Activated B cell treated with CpG ODN at 0.5 μM for 24 hours (primary cell): ENCODE measurements at regions not wholly inside any gene's neighbourhood (a gene's known extent, or its start where the extent isn't known, plus 50 kb on each side); places are given as distances from the start of the nearest gene placed in this dataset.

Source experiments
- ATAC-seq: fragments of 200-7000 bp; cut with Tn5 transposase; one replicate; pipeline ENCODE4 v1.10.0; 2021; ENCODE audit warnings: low read depth, mild to moderate bottlenecking, moderate library complexity
- CTCF ChIA-PET: fragments of 350-600 bp; sonication (Branson Sonifier 250); formaldehyde crosslinking; loops from one replicate; lab custom pipeline; 2021; ENCODE audit warnings: antibody characterized with exemption; lab: Charles Lee
- POLR2A ChIA-PET: fragments of 350-600 bp; sonication (Branson Sonifier 250); formaldehyde crosslinking; loops from one replicate; lab custom pipeline; 2021; ENCODE audit warnings: antibody characterized with exemption; lab: Charles Lee
- DNase-seq: peaks from one replicate; pipeline ENCODE4 v3.0.0; 2022
- H3K27ac Mint-ChIP-seq: one replicate; pipeline ENCODE4 v1.8.0; 2020; ENCODE audit warnings: mixed read lengths
- H3K27me3 Mint-ChIP-seq: one replicate; pipeline ENCODE4 v1.8.0; 2021; ENCODE audit warnings: mixed read lengths
- H3K36me3 Mint-ChIP-seq: one replicate; pipeline ENCODE4 v1.8.0; 2021; ENCODE audit warnings: low read depth, mixed read lengths
- H3K4me1 Mint-ChIP-seq: one replicate; pipeline ENCODE4 v1.8.0; 2021; ENCODE audit warnings: mixed read lengths
- H3K4me3 Mint-ChIP-seq: one replicate; pipeline ENCODE4 v1.8.0; 2020; ENCODE audit warnings: mild to moderate bottlenecking, mixed read lengths
- H3K9me3 Mint-ChIP-seq: one replicate; pipeline ENCODE4 v1.8.0; 2020; ENCODE audit warnings: mixed read lengths
- CTCF ChIP-seq: fragments of 200-600 bp; IDR thresholded peaks from one replicate; pipeline ENCODE4 v1.8.0; 2022; ENCODE audit warnings: antibody characterized with exemption, mild to moderate bottlenecking
- intact Hi-C: fragments of 100-400 bp; cut with micrococcal nuclease; formaldehyde crosslinking; loops from one replicate; pipeline ENCODE4 v1.15.1; 2024

- no peak for ATAC-seq
- intact Hi-C loops, result no loop called here
- Mint-ChIP-seq H3K4me3 (no peak overlapping the region), H3K36me3 (no peaks in the 10 kb centered on the region), H3K9me3 (peaks cover 4% of the 10 kb centered on the region), H3K27me3 (peaks cover 4% of the 10 kb centered on the region), H3K4me1 (no peaks in the 10 kb centered on the region), H3K27ac (no peak overlapping the region)
- CTCF ChIA-PET, result no interaction called here
- no peak for DNase-seq
- TF ChIP-seq CTCF, result no peak
- POLR2A ChIA-PET, result no interaction called here
Observed at GRCh38 chr2:129170570-129170969, 808.9 kb upstream of the RAB6C start.

GRCh38 chr2:129174143-129174542, 805.3 kb upstream of the RAB6C start:
- Mint-ChIP-seq H3K27ac (no peak overlapping the region), H3K4me1 (no peaks in the 10 kb centered on the region), H3K4me3 (no peak overlapping the region), H3K36me3 (no peaks in the 10 kb centered on the region), H3K27me3 (peaks cover 2% of the 10 kb centered on the region), H3K9me3 (peaks cover 4% of the 10 kb centered on the region)
- intact Hi-C loops, result no loop called here
- DNase-seq, result no peak
- ATAC-seq, result no peak
- ChIA-PET CTCF (no interaction called here), POLR2A (no interaction called here)
- no peak for TF ChIP-seq CTCF

- ChIA-PET CTCF (no interaction called here), POLR2A (no interaction called here)
- ATAC-seq (no peak), DNase-seq (no peak)
- Mint-ChIP-seq H3K4me3 (no peak overlapping the region), H3K9me3 (peaks cover 4% of the 10 kb centered on the region), H3K36me3 (no peaks in the 10 kb centered on the region), H3K27me3 (no peaks in the 10 kb centered on the region), H3K4me1 (no peaks in the 10 kb centered on the region), H3K27ac (no peak overlapping the region)
- TF ChIP-seq CTCF, result no peak
- intact Hi-C loops, result no loop called here
Observed at GRCh38 chr2:129175051-129175450, 804.4 kb upstream of the RAB6C start.

- DNase-seq (no peak), ATAC-seq (no peak)
- Mint-ChIP-seq H3K9me3 (peaks cover 4% of the 10 kb centered on the region), H3K27ac (no peak overlapping the region), H3K4me3 (no peak overlapping the region), H3K36me3 (no peaks in the 10 kb centered on the region), H3K27me3 (no peaks in the 10 kb centered on the region), H3K4me1 (no peaks in the 10 kb centered on the region)
- CTCF ChIA-PET, result no interaction called here
- POLR2A ChIA-PET, result no interaction called here
- no peak for TF ChIP-seq CTCF
- intact Hi-C loops, result no loop called here
Observed at GRCh38 chr2:129176375-129176774, 803.1 kb upstream of the RAB6C start.

- peaks cover 4% of the 10 kb centered on the region for H3K9me3 Mint-ChIP-seq
- ChIA-PET CTCF (no interaction called here), POLR2A (no interaction called here)
- ATAC-seq, result no peak
- no peaks in the 10 kb centered on the region for H3K36me3 Mint-ChIP-seq
- H3K4me3 Mint-ChIP-seq, result no peak overlapping the region
- H3K27ac Mint-ChIP-seq, result no peak overlapping the region
- intact Hi-C loops, result no loop called here
- H3K27me3 Mint-ChIP-seq, result no peaks in the 10 kb centered on the region
- H3K4me1 Mint-ChIP-seq, result no peaks in the 10 kb centered on the region
- no peak for DNase-seq
- no peak for TF ChIP-seq CTCF
Observed at GRCh38 chr2:129178356-129178755, 801.1 kb upstream of the RAB6C start.
